EH (cell line): ENCODE measurements at regions not wholly inside any gene's neighbourhood (a gene's known extent, or its start where the extent isn't known, plus 50 kb on each side); places are given as distances from the start of the nearest gene placed in this dataset.

Source experiments
- DNase-seq: peaks from one replicate; pipeline ENCODE4 v3.0.0-alpha.2; 2015; ENCODE audit warnings: low read depth

DNA sequence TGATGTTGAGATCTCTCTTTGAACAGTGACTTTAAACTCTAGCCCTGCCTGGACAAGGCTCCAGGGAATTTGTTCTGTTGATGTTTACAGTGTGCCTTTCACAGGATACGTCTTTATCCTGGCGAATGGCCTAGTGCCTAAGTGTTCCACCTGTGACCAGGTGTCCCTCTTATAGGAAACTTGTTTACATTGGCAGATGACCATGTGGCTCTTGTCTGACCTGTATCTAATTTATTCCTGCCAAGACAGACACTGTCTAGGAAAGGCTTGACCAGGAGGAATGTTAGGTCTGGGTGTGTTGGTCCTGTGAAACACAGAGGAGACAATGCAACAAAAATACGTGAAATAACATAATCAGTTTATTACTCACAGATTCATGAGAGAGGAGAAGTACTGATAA is 875.6 kb downstream of the METTL15 start:
- DNase-seq = no peak

DNA sequence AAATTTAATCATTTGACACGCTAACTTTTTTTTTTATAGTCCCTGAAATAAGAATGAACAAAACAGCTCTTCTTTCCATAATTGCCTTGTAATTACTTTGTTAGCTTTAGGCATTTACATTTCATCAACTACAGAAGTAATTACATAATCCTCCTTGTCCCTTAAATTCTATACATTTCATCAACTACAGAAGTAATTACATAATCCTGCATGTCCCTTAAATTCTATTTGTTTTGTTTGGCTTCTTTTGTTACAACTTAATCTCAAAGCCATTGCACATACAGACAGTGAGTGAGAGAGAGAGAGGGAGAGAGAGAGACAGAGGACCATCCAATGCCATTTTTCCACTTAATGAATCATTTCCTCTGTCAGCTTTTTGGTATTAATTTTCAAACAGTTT is 873.2 kb downstream of the METTL15 start:
- DNase-seq = peak; percentile 65

DNA sequence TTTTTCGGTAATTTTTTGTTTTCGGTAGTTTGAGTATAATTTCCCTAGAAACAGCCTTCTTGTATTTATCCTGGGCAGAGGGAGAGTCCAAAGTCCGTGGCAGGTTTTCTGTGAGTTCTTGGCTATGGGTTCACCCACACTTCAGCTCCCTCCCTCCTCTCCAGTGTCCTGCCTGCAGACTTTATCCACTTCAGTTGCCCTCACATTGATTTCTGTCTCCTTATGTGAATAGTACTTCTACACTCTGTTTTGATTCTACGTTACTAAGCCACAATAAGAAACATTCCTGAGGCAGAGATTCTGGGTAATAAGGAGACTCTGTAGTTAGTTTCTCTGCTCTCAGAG is 868.6 kb downstream of the METTL15 start:
- DNase-seq = no peak

DNA sequence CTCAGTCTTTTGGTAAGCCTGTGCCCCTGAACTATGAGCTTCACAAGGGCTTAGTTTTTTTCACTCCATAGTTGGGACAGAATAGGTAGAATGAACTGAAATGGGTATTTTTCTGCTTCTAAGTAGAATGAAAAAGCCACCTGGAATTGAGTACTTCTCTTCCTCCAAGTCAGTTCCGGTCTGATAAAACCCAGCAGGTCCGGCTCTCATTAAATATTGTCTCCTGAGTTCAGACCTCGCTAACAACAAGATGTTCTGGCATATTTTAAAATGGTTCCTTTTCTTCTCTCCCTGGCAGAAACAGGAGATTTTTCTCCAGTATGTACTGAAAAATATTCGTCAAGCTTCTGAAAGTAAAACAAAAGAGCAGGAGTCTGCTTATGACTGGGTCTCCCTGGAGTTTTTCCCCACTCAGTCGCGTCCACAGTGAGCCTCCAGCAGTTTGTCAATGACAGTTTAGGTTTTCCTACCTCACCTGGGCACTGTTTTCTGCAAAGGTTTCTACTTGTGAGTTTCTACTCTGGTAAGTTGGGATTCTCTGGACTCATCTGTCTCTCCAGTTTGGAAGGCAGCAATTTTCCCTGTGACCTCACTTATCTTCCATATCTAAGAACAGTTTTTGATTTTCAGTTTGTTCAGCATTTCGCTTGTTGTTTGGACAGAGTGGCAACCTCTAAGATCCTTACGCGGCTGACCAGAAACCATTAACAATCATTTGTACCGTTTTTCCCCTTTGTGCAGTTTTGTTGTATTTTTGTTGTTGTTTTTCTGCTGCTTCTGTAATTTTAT is 868.0 kb downstream of the METTL15 start:
- DNase-seq = no peak

DNA sequence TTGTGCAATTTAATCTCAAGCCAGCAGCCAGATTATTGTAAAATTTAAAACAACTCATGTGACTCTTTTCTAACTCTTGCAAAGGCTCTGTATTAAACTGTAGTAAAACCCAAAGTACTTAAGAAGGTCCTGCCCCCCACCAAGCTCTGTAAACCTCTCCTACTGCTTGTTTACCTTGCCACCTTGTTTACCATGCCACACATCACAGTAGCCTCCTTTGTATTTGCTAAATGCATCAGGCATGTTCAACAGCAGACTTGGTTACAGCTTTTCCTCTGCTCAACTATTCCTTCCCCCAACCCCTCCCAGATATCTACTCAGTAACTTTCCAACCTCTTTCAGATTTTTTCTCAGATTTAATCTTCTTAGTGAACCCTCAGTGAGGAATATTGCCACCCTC is 861.6 kb downstream of the METTL15 start:
- DNase-seq = no peak

DNA sequence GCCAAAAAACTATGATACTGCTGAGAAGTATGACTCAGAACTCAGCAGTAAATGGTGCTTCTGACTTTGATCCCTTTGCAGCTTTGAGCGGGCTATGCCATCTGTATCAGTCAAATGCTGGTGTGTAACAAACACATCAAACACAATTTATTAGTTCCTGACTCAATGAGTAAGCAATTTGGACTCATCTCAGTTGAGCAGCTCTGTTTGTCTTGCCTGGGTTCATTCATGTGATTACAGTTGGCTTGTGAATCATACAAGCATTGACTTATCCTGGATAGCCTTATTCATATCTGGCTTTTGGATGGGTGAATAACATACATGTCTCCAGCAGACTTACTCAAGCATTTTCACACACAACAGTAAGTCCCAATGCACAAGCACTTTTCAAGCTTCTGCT is 858.8 kb downstream of the METTL15 start:
- DNase-seq = no peak

DNA sequence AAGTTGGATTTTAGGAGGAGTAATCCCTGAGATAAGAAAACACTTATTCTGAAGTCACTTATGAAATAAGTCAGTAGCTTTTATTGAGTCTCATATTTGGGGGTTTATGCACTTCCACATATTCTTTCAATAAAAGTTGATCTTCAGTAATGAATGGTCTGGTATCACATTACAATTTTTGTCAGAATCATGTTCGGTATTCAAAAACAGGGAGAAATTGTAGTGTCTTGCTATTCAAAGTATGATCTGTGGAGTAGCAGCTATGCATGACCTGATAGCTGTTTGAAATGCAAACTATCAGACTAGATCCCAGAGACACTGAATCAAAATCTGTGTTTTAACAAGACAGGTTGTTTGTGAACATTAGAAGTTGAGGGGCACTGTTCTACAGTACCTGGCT is 857.6 kb downstream of the METTL15 start:
- DNase-seq = peak; percentile 44

DNA sequence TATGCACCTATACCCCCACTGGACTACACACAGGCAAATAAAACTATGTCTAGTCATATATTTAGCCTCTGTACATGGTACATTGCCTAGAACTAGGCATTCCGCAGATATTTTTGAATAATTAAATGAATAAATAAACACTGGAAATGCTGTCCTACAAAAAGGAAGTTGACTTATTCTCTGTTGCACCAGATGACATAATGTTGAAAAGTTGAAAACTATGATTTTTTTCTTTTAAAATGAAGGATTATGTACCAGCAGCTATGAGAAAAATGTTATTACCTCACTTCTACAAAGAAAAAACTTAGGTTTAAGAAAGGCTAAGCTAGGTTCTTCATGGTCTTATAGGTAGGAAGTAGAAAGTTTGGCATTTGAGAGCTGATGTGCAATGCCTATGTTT is 856.6 kb downstream of the METTL15 start:
- peak; percentile 86 for DNase-seq

DNA sequence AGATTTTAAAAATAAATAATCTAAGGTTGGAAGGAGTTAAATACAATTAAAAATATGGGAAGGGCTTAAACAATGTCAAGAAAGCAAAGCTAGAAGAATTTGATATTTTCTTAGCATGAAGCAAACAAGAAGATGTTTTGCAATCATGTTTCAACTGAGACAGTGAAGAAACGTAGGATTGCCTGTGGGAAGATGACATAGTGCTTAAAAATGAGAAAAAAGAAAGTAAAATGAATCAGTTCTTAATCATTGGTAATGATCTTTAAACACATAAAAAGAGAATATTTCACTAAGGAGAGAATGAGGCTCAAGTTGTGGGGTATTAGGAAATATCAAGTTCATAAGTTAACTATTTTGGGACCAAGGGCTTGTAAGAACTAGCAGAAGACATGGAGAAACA is 855.0 kb downstream of the METTL15 start:
- DNase-seq = peak; percentile 88

DNA sequence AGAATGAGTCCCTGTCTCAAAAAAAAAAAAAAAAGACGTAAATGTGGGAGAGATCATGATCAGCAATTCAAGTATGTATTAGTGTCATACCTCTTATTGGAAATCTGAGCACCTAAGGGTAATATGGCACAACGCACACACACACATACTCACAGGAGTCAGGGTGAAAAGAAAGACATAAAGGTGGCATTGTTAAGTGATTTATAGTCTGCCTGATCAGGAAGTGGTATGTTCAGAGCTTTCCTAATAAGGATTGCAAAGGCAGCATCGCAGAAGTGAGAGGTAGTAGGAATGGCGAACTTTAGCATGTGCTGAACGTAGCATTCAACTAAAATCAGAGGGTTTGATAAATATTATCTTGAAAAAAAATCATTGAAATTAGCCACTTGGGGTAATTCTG is 854.3 kb downstream of the METTL15 start:
- DNase-seq = no peak

DNA sequence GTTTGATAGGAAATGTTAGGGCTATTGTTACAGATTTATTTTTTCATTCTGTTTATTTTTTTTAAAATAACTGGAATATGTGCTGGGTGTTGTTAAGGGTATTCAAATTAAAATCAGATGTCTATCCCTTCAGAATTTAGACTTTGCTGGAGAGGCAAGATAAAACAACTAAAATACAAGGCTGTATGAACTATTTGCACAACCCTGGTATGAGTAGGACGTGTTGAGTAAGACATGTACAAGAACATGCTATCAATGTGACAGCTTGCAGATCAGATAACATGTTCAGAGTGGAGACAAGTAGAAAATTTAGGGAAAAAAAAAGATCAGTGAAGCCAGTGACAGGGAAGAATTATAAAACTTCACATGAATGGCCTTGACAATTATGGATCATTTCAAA is 853.5 kb downstream of the METTL15 start:
- no peak for DNase-seq

DNA sequence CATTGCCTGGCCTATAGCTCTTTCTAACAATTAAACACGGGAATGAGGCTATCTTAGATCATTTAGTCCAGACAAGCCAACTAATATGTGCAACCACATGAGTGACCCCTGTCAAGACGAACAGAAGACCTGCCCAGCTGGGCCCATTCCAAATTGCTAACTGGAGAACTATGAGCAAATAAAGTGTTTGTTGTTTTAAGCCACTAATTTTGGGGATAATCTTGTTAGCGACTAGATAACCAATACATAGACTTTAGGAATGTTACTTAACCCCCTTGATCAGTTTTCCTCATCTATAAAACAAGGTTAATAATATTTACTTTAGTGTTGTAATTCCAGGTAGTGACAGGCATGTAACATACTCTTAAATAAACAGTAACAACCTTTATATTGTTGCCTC is 848.3 kb downstream of the METTL15 start:
- no peak for DNase-seq

DNA sequence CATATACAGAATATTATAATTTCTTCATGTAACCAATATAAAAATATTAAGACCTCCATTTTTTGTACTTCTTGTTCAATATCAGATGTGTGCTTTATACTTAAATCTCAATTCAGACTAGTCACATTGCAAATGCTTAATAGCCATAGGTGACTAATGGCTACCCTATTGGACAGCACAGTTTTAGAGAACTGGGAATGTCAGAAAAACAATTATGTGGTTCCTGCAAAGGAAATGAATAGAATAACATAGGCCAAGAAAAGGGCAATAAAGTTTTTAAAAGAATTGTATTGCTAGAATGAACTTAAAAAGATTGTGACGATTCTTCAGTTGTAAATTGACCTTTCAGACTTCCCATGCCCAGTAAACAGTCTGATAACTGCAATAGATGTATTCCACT is 843.0 kb downstream of the METTL15 start:
- peak; percentile 49 for DNase-seq

DNA sequence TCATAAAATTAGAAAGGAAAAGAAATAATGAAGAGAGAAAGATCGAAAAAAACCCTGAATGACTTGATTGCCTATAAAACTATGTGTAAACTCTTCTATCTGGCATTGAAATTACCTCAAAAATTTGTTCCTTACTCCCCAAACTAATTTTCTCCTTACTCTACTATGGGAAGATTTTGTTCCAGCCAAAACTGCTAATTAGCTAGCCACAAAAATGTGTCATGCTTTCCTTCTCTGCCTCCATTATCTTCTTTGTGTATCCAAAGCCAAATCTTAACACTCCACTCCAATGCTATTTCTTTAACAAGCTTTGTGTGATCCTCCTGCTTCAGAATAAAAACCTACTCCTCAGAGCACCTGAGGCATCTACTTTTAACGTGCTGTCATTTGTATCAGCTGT is 831.2 kb downstream of the METTL15 start:
- DNase-seq = peak; percentile 69

DNA sequence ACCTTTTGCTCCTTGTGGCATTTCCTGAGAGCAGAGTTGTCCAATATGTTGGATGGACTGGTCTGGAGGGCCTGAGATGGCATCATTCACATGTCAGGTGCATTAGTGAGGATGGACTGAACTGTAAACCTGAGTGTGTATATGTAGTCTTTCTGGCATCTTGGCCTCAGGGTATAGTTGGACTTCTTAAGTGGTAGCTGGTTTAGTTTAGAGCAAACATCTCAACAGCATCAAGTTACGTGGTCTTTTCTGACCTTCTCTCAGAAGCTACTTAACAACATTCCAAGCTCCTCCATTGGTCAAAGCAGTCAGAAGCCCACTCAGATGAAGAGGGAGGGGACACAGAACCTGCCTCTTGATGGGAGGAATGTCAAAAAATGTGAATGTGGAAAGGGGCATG is 829.9 kb downstream of the METTL15 start:
- DNase-seq = peak; percentile 39

DNA sequence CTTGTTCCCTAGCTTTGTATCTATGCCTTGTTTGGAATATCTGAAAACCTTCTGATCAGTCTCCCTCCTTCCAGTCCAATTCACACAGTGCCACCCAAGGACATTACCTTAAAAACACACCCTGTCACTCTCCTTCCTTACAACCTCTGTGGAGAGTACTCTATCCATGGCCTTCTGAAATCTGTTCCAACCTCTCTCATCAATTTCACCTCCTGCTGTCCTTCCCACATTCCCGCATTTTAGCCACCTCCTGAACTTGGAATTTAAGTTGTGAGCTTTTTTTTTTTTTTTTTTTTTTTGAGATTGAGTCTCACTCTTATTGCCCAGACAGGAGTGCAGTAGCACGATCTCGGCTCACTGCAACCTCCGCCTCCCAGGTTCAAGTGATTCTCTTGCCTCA is 824.8 kb downstream of the METTL15 start:
- DNase-seq = no peak

DNA sequence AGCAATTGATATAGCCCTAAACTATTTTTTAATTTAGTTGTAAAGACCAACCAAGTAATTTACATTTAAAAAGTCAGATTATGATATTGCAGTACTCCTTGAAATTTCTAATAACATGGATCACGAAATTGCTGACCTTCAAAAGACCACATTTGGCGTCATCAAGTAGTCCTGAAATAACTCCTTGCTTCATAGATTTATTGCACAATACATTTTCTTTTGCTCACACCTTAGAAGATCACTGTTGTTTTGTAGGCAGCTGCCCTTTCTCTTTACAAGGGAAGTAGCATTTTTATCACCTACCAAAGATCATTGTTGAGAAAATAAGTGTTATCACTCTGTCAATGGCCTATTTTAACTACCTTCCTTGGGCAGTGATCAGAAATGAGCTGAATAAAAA is 815.8 kb downstream of the METTL15 start:
- DNase-seq = no peak

DNA sequence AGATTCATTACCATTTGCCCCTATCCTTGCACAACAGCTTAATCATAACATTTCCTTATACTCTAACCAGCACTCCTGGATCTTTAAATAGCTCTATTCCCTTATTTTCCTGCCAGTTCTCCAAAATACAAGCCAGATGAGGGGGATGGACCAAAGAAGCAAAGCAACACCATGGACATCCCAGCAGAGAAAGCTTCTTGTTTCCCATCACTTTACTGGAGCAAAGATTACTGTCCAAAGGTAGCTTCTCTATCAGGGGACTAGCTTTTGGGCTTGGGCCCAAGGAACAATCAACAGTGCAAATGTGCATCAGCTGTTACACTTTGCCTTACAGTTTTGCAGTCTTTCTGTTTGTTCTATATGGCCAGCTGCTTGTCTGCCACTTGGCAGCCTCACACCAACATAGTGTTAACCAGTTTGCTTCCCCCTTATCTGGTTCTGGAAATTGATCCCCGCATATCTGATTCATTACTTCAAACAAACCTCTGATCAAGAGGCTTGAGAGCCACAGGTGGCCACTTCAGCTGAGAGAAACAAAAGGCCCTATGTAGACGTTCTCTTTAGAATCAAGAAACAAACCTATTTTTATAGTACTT is 814.3 kb downstream of the METTL15 start:
- DNase-seq = no peak

DNA sequence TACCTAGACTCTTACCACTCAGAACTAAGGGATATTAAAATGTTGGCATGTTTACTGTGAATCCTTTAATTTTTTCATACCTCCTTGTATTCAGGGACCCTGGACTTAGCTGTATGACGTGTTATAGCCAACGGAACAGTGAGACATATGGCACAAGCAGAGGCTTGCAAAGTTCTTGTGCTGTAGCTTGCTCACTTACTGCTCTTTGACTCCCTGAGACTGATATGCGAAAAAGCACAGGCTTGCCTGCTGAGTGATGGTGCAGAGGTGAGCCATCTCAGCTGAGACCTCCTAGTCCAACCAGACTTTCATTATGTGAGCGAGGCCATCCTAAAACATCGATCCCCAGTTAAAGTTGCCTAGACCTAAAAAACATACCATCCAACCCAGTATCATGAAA is 811.0 kb downstream of the METTL15 start:
- DNase-seq = no peak

DNA sequence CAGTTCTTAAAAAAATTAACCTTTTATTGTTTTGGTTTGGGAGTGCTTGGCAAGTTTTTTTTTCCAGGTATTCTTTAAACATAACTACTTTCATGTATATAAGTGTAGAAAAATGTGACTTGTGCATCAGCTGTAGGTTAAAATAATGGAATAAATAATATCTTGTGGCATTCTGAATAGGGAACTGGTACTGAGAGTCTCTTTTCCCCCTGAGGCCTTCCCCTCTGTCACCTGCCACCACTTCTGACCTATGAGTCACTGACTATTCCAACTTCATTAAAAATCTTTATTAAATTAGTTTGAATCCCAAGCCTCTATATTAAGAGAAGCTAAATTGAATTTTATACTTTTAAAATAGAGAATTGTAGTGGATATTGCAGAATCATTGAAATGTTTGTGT is 805.7 kb downstream of the METTL15 start:
- DNase-seq = no peak

DNA sequence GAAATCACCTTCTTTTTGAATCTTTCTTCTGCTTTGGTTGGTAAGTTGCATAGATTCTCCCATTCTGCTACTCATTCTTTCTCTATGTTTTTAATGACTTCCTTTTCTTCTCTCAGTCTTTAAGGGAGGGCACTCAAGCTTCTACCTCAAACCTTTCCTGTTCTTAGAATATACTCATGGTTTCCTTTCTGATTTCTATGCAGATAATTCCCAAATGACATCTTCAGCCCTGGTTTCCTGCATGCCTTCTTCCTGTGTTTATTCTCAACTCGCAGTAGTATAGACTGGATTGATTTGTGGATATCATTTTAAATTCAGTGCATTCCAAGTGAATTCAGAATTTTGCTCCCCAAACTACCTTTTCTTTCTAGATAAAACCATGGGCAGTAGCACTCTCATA is 803.6 kb downstream of the METTL15 start:
- DNase-seq = peak; percentile 4

DNA sequence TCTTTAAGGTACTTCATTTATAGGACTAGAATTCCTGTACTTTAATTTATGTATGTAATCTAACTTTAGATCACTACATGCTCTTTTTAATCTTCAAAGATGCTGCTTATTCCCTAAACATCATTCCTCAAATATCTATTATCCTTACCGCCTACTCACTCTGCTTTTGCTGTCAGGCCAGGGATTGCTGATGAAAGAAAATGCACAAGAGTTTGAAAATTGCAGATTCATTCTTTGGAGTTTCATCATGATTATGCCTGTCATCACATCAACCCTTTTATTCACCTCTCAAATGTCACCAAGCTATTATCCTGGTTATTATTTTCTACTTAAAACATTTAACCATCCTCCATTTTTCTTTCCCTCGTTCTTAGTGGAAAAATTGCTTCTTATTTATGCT is 802.7 kb downstream of the METTL15 start:
- peak; percentile 8 for DNase-seq

DNA sequence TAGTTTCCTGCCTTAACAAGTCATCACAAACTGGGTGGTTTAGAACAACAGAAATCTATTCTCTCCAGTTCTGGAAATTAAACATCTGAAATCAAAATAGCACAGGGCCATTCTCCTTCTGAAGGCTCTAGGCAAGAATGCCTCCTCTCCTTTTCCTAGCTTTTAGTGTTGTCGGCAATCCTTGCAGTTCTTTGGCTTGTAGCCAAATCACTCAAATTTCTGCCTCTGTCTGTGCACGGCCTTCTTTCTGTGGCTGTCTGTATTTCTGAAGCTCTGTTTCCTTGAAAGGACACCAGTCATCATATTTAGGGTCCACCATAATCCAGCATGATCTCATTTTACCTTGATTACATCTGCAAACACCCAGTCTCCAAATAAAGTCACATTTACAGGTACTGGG is 795.5 kb downstream of the METTL15 start:
- peak; percentile 17 for DNase-seq

DNA sequence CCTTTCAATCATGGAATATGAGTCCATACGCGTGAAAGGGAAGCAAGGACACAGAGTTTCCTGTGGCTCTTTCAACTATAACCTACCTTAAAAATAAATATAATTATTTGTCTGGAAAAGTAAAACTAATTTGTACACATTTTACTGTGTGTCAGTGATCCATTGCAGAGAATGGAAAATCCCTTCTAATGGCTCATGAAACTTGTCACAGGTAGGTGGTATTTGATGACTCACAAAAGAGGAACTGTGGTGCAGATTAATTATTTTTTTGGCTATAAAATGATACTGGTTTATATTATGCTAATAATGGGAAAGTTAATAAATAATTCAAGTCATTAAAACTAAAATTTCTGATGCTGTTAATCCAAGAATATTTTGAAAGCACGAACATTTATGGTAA is 792.2 kb downstream of the METTL15 start:
- no peak for DNase-seq
